HG02610 (cell line): ENCODE measurements at regions not wholly inside any gene's neighbourhood (a gene's known extent, or its start where the extent isn't known, plus 50 kb on each side); places are given as distances from the start of the nearest gene placed in this dataset.
"Not testable (repeated sequence)": the region's sequence is repeated elsewhere in the genome, so short reads cannot be mapped to it uniquely, and the experiment has no call there.

ENCODE experiments used
- ATAC-seq: cut with Tn5 transposase; IDR thresholded peaks from one replicate; pipeline ENCODE4 v1.9.1; 2021; ENCODE audit warnings: mild to moderate bottlenecking, moderate library complexity; ENCODE audit not compliant: unreplicated experiment

- ATAC-seq, result no peak
Measured at GRCh38 chr15:26084771-26085170, 221.6 kb upstream of the ATP10A start.

DNA sequence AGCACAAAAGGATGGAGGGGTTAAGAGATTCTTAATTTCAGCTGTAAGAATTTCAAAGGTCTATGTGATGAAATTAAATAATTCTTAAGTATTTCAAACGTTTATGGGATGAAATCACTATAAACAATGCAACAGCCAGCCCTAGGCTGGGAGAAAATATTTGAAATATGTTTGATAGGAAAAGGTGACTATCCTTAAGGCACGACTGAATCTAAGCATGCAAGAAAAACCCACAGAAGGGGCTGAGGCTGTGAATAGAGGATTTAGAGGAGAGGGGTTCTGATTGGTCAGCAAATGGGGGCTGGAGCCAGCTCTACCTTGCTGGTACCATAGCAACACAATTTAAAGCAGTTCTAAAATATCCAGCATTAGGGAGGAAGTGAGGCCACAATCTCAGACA lies 220.8 kb upstream of the ATP10A start:
- ATAC-seq, result no peak

DNA sequence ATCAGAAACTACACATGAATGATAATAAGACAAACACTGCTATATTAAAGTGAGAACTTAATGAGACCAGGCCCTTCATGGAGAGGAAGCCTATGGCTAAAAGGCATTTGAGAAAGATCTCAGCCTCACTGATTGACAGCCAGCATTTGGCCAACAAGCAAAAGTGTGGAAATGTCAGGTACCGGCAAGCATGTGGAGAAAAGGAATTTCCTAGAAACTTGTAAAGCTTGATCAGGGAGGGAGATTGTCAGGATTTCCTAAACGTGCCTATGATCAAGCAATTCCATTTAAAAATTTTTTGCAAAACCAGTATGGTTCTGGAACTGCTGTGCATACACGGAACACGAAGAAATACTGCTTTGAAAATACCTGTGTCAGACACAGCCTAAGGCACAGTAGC lies 220.3 kb upstream of the ATP10A start:
- ATAC-seq, result no peak

GRCh38 chr15:26082221-26083109 lies 219.3 kb upstream of the ATP10A start:
- ATAC-seq, result peak; percentile 95

DNA sequence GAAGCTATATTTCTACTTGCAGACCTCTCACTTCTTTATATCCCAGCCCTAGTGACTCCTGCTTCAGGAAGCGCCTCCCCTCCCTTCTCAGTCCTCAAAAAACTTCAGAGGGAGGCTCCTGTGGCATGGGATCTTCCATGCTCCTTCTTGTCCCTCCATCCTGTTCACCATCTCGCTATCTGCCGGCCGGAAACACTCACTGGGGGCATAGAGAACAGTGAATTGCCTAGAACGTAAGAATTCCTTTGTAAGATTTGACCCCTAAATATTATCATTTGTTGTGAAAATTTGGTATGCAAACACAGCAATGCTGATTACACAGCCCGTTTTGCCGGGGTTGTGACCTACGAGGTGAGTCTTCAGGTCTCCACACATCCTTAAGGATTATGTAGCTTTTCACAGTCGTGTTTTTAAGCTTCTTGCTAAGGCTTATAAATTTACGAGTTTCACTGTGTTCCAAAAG lies 218.7 kb upstream of the ATP10A start:
- no peak for ATAC-seq

GRCh38 chr15:26075770-26076169 lies 212.6 kb upstream of the ATP10A start:
- ATAC-seq, result no peak

- ATAC-seq, result no peak
Measured at GRCh38 chr15:26073430-26074333, 210.6 kb upstream of the ATP10A start.

DNA sequence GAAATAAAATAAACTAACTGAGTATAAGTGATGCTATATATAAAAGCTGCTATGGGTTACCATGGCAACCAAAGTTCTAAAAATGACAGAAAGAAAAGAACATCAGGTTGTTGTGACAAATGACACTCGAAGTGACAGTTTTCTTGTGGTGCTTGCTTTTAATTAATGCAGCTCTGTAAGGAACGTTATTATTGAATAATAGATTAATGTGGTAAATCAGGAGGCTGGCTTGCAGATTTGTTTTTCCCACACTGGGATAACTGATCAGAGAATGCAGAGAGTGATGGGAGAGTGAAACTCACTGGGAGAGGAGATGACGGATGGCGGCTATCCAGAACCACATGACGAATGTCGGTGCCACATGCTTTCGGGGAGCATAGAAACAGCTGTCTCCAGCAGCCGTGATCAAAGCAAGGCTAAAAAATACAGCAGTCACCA lies 207.0 kb upstream of the ATP10A start:
- ATAC-seq, result no peak

GRCh38 chr15:26069231-26069641 lies 206.1 kb upstream of the ATP10A start:
- no peak for ATAC-seq

GRCh38 chr15:26066896-26067295 lies 203.8 kb upstream of the ATP10A start:
- ATAC-seq, result no peak

GRCh38 chr15:26065723-26066122 lies 202.6 kb upstream of the ATP10A start:
- ATAC-seq, result no peak

DNA sequence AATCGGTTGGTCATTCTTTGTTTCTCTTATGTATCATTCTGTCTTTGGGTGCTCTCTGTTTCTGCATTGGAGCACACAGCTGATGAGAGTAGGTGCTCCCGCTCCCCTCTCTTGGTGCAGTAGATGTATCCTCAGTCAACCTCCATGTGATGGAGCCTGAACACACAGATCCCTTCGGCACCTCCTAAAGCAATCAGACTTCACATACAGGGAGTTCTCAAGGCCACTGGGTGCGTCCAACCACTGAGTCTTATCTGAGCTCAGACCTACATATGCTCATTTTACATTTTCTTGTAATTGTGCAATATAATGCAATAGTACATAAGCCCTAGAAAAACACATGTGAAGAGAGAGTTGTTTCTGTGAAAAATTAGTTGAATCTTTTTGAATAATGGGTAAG lies 198.1 kb upstream of the ATP10A start:
- no peak for ATAC-seq

DNA sequence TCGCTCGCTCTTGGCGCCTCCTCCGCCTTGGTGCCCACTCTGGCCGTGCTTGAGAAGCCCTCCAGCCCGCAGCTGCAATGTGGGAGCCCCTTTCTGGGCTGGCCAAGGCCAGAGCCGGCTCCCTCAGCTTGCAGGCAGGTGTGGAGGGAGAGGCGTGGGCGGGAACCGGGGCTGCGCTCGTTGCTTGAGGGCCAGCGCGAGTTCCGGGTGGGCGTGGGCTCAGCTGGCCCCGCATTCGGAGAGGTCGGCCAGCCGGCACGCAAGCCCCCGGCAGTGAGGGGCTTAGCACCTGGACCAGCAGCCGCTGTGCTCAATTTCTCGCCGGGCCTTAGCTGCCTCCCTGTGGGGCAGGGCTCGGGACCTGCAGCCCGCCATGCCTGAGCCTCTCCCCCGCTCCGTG lies 193.6 kb upstream of the ATP10A start:
- not testable (repeated sequence) for ATAC-seq

DNA sequence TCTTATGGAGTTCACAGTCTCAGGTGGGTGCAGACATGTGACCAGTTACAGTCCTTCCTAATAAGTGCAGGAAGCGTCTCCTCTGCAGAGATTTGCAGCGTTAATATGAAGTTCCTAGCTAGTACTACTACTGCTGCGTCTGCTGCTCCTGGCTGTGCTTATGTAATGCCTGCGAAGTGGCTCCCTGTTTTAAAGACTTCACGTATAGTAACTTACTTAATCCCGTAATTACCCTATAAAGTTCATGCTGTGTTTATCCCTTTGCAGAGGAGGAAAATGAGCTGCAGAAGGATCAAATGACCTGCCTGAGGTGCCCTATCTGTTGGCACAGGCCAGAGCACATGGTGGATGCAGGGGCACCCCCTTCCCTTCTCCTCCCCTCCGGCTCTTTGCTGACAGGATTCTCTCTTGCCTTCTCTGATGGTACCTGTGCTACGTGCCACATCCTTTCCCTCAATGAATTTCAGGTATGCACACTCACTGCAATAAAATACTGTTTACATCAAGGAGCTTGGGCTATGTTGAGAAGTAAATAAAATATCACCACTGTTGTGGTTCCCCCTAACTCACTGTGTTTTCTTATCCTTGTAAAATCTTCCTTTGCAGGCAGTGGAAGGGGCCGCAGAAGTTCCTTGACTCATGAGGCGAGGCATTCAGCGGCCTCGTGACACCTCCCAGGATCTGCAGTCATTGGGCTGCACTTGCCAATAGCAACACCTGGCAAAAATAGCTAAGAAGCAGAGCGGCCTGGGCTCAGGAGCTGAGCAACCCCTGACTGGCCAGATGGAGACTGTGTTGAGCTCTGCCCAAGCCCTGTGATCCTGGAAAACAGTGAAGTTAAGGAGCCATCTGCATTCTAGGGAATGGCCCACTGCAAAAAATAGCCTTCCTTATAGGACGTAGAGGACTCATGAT lies 188.9 kb upstream of the ATP10A start:
- ATAC-seq, result no peak

DNA sequence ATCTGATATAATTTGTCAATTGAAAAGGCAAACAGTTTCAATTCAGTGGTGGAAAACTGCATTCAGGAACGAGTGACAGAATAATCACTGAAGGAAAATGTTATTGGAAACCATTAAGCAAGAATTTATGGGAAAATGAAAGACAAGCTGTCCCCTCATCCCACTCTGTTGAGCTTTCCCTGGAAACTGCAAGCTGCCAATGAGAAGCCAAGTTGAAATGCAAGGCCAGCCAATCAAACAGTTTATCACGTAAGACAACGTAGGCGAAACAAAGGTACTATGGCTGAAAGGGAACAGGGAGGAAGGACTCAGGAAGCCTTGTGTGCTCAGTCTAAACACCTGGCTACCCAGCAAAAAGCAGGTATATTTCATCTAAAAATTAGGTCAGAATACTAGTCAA lies 187.9 kb upstream of the ATP10A start:
- no peak for ATAC-seq

GRCh38 chr15:26049900-26050657 lies 187.0 kb upstream of the ATP10A start:
- no peak for ATAC-seq

DNA sequence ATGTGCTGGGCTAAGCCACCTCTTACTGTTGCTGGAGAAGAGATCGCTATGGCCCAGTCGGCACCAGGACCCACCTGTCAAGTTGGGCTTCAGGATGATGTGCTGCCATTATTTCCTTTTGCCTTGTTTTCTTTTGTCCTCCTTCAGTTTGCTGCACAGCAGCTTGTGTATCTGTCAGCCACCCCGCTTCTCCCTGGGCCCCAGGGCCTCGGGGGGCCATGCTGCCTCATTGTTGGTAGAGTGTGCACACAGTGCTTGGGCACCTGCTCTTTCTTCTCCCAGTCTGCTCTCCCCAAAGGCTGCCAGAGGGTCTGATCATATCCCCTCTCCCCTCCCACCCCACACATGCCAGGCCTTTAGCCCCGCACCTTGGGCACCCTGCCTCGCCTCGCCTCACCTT lies 185.5 kb upstream of the ATP10A start:
- no peak for ATAC-seq

DNA sequence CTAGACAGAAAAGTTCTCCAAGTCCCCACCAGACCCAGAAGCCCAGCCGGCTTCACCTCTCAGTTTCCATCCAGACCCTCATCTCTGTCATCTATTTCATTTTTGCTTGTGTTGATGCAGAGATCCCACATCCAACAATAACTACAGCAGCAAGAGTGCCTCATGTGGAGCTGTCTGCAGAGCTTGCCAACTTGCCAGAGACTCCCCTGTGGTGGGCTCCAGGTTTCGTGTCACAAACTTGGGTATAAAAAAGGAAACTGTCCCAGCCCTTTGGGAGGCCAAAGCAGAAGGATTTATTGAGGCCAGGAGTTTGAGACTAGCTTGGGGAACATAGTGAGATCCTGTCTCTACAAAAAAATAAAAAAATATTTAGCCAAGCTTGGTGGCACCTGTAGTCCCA lies 182.4 kb upstream of the ATP10A start:
- no peak for ATAC-seq

GRCh38 chr15:26043018-26043417 lies 179.9 kb upstream of the ATP10A start:
- no peak for ATAC-seq

DNA sequence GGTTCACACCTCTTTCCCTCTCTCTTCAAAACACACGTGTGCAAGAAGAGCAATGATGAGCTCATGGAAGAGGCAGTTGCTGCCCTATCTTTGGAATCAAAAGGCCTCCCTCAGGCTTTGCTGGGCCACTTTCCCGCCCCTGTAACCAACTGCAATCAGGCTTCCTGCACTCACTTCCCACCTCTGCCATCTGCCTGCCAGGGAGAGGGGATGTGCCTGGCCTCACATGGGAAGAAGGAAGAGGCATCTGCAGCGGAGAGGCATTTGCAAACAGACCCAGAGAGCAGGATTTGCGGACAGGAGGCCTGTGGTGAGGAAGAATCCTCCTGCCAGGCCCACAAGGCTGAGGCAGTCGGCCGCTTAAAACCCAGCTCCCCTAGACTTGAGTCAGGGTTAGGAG lies 175.6 kb upstream of the ATP10A start:
- no peak for ATAC-seq
